HEK293 (cell line): ENCODE measurements at regions not wholly inside any gene's neighbourhood (a gene's known extent, or its start where the extent isn't known, plus 50 kb on each side); places are given as distances from the start of the nearest gene placed in this dataset.

Experiments used
- ZNF157 ChIP-seq: fragments of 450-650 bp; formaldehyde crosslinking; IDR thresholded peaks from 2 replicates; pipeline ENCODE4 v1.5.1; 2016; ENCODE audit warnings: missing biosample characterization, missing genetic modification characterization
- ZNF2 ChIP-seq: fragments of 450-650 bp; formaldehyde crosslinking; IDR thresholded peaks from 2 replicates; pipeline ENCODE4 v1.5.1; 2016; ENCODE audit warnings: missing biosample characterization, missing genetic modification characterization
- ZNF473 ChIP-seq: fragments of 450-650 bp; formaldehyde crosslinking; IDR thresholded peaks from 2 replicates; pipeline ENCODE4 v1.5.1; 2017; ENCODE audit warnings: missing biosample characterization, missing genetic modification characterization
- ZNF549 ChIP-seq: fragments of 450-650 bp; IDR thresholded peaks from 2 replicates; pipeline ENCODE4 v1.5.1; 2018; ENCODE audit warnings: missing biosample characterization, missing genetic modification characterization, mild to moderate bottlenecking, inconsistent platforms, moderate library complexity
- ZNF792 ChIP-seq: fragments of 450-650 bp; formaldehyde crosslinking; IDR thresholded peaks from 2 replicates; pipeline ENCODE4 v1.5.1; 2016; ENCODE audit warnings: missing biosample characterization, missing genetic modification characterization
- TF ChIP-seq, protein P1 (sequence below): fragments of 450-650 bp; formaldehyde crosslinking; IDR thresholded peaks from 2 replicates; pipeline ENCODE4 v1.5.1; 2016; ENCODE audit warnings: missing biosample characterization, missing genetic modification characterization

DNA sequence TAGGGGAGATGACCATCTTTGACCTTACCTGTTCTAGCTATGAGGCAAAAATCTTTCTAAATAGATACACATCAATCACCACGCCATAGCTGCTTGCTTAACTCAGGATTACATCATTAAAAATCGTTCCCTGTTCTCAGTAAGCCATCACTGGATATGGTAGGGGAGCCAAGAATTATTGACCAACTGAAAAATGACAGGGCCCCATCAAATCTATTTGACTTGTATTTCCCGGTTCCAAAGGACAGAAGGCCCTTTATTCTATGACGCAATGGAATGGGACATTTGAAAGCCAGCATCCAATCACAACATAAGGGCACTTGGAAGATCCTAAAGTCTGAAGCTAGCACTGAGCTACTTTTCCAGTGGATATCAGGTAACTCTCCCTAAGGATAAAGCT lies 75.6 kb upstream of the NOCT start:
- TF ChIP-seq ZNF792 (tag by site-specific recombination) = no peak
- no peak for TF ChIP-seq ZNF157
- TF ChIP-seq, protein P1, sequence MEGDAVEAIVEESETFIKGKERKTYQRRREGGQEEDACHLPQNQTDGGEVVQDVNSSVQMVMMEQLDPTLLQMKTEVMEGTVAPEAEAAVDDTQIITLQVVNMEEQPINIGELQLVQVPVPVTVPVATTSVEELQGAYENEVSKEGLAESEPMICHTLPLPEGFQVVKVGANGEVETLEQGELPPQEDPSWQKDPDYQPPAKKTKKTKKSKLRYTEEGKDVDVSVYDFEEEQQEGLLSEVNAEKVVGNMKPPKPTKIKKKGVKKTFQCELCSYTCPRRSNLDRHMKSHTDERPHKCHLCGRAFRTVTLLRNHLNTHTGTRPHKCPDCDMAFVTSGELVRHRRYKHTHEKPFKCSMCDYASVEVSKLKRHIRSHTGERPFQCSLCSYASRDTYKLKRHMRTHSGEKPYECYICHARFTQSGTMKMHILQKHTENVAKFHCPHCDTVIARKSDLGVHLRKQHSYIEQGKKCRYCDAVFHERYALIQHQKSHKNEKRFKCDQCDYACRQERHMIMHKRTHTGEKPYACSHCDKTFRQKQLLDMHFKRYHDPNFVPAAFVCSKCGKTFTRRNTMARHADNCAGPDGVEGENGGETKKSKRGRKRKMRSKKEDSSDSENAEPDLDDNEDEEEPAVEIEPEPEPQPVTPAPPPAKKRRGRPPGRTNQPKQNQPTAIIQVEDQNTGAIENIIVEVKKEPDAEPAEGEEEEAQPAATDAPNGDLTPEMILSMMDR = no peak
- TF ChIP-seq ZNF549 (tag by site-specific recombination) = no peak
- no peak for TF ChIP-seq ZNF473
- no peak for TF ChIP-seq ZNF2 (tag by site-specific recombination)
